HepG2 (cell line): ENCODE measurements at regions not wholly inside any gene's neighbourhood (a gene's known extent, or its start where the extent isn't known, plus 50 kb on each side); places are given as distances from the start of the nearest gene placed in this dataset.

Experiments used
- CBX2 ChIP-seq, 2 experiments: fragments of 200-600 bp in 1 of 2; sonication (generic); formaldehyde crosslinking in 1 of 2; IDR thresholded peaks; 2 replicates each; pipeline versions ENCODE4 v1.7.0 to v1.8.1; 2018 to 2022; ENCODE audit warnings: low read depth in 2 of 2, low read length in 1 of 2, mild to moderate bottlenecking in 1 of 2, missing genetic modification reagents in 1 of 2
- CTCF ChIP-seq: sonication (generic); formaldehyde crosslinking; IDR thresholded peaks from 2 replicates; pipeline ENCODE4 v1.5.0; 2020; ENCODE audit warnings: mild to moderate bottlenecking, missing genetic modification reagents, moderate library complexity
- MYC ChIP-seq: sonication (generic); formaldehyde crosslinking; IDR thresholded peaks from 2 replicates; pipeline ENCODE4 v1.9.0; 2021; ENCODE audit warnings: missing genetic modification reagents, borderline replicate concordance
- POLR2A ChIP-seq, 2 experiments: IDR thresholded peaks; 2 replicates each; pipeline ENCODE4 v1.6.1; 2011; ENCODE audit warnings: low read depth in 2 of 2, low read length in 2 of 2, mild to moderate bottlenecking in 1 of 2, moderate library complexity in 1 of 2; ENCODE audit not compliant: insufficient read depth in 1 of 2
- RFX5 ChIP-seq: IDR thresholded peaks from 2 replicates; pipeline ENCODE4 v1.6.1; 2011; ENCODE audit warnings: low read depth, low read length, improper control_type of control experiment
- ZNF317 ChIP-seq: sonication (generic); formaldehyde crosslinking; IDR thresholded peaks from 2 replicates; pipeline ENCODE4 v1.5.0; 2020; ENCODE audit warnings: mild to moderate bottlenecking, missing genetic modification reagents

- TF ChIP-seq CTCF (CRISPR knock-in tag) (no peak), MYC (CRISPR knock-in tag) (no peak), CBX2 (IDR thresholded peaks at IDR 0.05; ENCODE audit: low read depth, low read length) (no peak), CBX2 (CRISPR knock-in tag; IDR thresholded peaks at IDR 0.05; ENCODE audit: low read depth) (no peak), RFX5 (no peak), POLR2A (IDR thresholded peaks at IDR 0.05; ENCODE audit: insufficient read depth in 1 of 2, low read depth in 2 of 2, low read length in 2 of 2) (no peak), ZNF317 (CRISPR knock-in tag) (no peak)
Measured at GRCh38 chr5:127203818-127204217, 86.8 kb upstream of the MEGF10 start.
